Hippocampal formation (tissue), 2 donors: ENCODE measurements at regions not wholly inside any gene's neighbourhood (a gene's known extent, or its start where the extent isn't known, plus 50 kb on each side); places are given as distances from the start of the nearest gene placed in this dataset.
"Not testable (repeated sequence)": the region's sequence is repeated elsewhere in the genome, so short reads cannot be mapped to it uniquely, and the experiment has no call there.

ENCODE experiments used
- DNase-seq, 2 donors: peaks; one replicate each; lab custom pipeline; 2025; lab: John Stamatoyannopoulos, UW

DNA sequence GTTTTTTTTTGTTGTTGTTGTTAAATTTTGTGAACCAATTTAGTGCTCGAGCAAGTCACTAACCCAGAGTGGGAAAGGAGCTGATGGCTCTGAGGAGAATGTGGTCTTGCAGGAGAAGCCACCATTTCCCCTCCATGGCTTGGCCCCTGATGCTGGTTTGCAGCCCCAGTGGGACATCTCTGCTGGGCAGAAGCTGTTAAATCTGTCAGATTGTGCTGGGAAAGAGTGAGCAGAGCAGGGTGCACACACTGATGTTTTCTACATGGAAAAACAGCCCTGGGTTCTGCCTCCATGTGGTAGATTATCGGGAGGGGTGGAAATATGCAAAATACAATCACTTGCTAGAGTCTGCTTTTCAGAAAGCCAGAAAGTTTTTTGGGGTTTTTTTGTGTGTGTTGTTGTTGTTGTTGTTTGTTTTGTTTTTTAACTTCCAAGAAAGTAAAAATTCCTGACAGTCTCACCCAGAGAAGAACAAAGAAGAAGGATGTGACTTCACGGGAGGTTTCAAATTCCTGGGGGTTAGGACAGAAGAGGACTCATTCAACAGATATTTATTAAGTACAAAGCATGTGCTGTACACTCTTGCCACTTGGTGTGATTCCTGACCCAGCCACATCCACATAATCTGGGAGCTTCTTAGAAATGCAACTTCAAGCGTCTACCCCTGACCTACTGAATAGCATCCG lies 133.7 kb downstream of the FOXB1 start:
- DNase-seq: no peak

DNA sequence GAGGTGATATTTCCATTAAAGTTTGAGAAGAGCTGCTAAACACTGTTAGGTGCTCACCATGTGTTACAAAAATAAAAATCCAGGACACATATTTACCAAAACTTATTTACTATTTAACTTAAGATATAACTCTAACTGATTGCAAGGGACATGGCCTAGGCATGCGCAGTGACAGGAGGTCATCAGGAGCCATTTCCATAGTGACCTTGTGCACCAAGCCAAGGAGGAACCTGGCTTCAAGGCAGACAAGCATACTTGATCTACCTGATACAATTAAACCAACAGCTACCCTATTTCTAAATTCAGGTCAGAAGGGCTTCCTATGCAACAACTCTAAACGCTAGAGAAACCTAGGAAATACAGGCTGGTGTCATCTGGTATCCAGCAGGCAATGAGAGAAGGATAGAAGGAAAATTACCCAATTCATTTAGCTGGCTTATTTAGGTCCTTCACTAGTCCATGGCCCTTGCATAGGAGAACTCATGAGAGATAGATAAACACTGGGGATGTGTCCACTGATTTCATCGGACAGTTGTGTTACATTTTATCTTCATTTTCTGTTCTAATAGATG lies 134.4 kb downstream of the FOXB1 start:
- no peak for DNase-seq

DNA sequence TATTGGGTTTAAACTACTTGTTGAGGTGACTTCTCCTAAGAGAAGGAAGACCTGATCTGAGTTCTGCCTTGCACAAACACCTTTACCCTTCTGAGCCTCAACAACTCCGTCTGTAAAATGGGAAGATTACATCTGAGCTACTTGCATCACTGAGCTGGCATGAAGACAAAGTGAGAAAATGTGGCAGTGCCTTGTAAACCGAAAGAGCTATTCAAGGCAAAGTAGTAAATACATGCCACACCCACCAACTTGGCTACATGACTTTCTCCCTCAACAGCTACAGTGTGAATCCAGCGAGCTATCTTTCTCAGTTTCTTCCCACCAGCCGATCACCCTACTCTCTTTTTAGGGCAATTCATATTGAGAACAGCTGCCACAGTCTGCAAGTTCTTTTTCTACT lies 148.3 kb downstream of the FOXB1 start:
- no peak for DNase-seq

DNA sequence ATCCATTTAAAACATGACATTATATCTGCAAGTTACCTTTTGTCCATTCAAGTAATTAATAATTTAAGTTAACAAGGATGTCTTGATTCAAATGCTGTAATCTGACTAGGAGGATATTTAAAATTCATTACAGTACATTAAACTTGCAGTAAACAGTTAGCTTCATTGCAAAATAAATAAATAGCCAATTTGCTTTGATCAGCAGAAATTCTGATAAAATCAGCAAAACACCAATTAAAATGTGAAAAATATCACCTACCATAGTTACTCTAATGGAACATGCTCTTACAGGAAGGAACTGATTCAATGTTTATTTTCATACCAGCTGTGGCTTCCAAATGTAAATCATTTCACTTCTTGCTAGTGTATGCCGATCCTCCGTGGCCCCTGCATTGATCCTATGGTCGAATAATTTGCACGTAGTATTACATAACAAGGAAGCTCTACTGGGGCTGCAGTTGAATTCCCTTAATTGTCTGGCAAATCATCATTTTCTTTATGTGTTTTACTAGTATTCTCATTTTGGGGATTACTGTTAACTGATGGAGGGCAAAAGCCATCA lies 150.7 kb downstream of the FOXB1 start:
- DNase-seq: no peak

DNA sequence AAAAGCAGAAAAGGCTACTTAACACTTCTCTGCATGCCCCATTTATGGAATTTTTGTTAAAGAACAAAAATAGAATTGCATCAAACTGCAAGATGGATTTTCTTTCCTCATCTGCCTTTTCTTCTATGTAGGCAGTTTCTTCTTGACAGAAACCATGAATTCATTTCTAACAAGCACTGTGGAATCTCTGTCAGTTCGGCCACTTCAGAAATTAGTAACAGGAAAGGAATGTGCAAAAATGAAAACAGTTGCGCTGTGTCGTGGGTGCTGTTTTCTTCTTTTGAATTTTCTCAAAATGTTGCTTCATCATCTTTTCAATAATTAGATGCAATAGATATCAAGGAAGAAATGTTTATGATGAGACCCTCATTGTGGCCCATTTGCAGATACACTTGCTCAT lies 151.6 kb downstream of the FOXB1 start:
- DNase-seq: no peak

DNA sequence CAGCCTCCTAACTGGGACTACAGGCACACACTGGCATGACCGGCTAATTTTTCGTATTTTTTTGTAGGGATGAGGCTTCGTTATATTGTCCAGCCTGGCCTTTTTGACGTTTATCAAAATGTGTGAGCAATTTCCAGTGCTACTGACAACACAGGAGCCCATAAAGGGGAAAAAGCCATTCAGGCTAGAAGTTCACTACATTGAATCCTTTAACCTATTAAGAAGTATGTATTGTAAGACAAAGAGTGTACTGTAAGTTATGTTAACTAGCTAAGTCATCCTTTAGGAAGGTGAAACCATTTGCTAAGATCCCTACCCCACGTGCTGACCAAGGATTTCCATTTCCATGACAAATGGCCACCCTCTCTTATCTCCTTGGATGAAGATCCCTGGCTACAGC lies 156.8 kb downstream of the FOXB1 start:
- no peak for DNase-seq

DNA sequence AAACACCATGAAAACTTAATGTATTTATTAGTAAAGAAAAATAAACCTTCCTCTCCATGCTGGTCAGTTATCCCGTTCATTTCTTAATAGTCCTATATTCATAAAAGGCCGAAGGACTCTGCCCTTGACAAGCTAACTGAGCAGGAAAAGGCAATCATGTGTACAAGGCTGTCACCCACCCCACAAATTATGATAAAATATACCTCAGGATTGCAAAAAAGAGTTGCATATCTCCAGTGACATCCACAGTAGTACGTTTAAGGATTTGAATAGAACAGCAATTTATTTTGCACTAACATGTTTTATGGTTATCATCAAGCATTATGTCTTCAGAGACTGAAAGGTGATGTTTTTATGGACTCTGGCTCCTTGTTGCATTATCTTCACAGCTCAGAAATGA lies 157.6 kb downstream of the FOXB1 start:
- no peak for DNase-seq

DNA sequence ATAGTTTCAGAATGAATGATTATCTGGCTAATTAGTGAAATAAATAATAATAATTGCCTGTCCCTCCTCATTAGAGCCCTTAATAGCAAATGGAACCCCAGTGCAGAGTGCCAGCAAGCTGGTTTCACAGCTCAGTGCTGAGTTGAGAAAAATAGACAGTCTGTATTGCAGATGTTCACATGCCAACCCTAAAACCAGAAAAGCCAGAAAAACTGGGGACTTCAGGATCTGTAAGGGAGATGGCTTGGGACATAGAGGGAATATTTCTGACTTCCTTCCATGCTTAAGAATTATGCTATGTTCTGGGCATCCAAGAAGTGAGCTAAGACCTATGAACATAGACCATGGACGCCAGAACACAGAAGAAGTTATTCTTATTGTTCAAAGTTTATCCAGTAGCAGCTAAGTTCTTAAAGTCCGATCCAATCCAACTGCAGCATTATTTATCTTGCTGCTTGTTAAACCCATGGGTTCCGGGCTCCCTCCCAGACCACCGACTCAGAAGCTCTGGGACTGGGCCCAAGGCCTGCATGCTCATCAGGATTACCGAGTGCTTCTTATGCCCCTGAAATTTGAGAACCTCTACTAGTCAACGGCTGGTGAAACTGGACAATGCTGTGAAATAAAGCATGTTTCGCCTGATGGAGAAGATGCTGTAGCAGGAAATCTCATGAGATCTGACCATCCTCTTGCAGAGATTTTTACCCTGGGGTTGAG lies 158.3 kb downstream of the FOXB1 start:
- DNase-seq: no peak

DNA sequence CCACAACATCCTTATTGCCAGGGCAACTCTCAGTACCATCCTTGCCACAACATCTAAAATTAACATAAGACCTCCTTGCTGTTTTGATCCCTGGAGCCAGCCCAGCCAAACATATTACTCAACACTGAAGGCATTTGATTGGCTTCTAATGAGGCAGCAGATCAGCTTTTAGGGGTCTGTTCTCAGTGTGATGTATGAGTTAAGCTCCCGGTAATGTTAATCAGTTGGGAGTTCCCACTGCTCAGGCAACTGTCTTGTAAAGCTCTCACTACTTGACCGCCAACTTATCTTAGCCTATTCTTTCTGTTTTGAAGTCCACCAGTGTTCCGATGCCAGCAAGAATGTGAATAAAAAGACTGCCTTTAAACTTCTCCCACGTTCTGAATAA lies 158.9 kb downstream of the FOXB1 start:
- no peak for DNase-seq

DNA sequence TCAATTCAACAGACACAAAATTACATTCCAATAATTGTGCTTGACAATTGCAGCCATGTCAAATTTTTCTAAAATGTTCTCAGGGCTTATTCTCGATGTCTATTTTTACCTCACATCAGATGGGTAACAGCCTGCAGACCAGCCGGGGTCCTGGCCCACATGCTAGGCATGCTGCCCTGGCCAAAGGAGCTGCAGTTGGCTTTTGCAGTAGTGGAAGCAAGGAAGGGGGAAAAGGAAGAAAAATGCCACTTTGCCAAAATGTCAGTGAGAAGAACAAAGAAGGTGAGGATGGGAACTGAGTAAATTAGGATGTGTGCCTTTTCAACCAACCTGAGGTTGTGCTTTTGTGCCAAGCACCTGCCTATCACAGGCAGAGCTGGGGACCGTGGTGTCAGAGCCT lies 161.0 kb downstream of the FOXB1 start:
- DNase-seq: no peak

DNA sequence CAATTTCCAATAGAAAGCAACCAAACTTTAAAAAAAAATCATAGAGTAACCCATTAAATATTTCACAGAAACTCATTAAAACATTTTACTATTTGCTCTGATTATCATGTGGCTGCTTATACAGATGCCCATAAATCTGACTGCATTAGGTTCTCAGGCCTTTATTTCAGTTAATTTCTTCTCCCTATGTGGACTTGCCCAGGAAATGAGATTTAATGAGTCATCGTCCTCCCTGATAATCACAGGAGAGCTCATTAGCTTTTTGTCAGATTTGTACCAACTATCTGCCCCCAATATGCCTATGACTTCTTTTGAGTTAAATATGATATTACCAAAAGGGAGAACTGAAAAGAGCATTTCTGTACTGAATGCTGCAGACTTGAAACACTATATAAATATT lies 168.0 kb downstream of the FOXB1 start:
- no peak for DNase-seq

DNA sequence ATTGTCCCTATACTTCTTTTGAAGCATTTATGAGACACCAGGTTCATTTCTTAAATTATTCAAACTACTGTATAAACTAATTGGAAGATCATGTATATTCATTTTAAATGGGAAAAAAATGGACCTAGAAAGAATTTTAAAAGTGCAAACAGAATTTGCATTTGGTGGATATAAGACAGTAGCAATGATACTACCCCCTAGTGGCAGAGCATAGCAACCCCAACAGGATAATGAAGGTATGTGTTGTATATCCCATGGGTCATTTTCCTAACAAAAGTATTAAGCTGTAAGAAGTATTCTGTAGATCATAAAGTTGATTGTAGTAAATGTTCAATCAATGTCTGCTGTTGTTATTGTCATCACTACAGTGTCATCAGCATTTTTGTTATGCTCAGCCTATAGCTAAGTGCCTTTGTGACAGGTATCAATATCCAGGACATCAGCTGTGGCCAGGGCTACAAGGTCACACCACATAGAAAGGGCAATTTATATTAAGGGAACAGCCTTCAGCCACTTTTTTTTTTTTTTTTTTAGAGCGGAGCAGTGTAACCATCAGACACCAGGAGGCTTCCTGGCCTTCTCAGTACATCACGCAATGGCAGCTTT lies 175.8 kb downstream of the FOXB1 start:
- DNase-seq: peak in 1 of 2 donors; percentile 3

DNA sequence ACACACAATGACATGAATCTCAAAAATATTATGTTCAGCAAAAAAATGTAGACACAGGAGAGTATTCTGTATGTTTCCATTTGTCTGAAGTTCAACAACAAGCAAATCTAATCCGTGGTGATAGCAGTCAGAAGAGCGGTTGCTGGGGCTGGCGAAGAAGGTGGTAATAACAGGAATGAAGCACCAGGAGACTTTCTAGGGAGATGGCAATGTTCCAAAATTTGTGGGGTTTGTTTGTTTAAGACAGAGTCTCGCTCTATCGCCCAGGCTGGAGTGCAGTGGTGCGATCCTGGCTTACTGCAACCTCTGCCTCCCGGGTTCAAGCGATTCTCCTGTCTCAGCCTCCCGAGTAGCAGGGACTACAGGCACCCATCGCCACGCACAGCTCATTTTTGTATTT lies 177.8 kb downstream of the FOXB1 start:
- DNase-seq: not testable (repeated sequence)

DNA sequence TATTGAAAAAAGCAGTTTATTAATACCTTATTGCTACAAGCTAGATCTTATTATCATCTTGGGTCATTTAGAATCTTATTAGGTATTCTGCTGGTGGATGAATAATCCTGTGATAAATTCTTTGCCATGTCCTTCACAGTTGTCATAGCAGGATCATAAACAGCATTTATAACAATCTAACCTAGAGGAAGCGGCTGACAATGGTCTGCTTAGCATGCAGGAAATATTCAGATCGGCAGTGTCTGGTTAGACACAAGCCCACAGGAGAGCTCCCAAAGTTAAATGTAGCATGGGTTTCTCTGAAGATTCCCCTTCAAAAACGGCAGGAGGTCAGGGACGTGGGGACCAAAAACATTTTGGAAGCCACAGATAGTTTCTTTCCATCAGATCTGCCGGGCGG lies 179.3 kb downstream of the FOXB1 start:
- no peak for DNase-seq

DNA sequence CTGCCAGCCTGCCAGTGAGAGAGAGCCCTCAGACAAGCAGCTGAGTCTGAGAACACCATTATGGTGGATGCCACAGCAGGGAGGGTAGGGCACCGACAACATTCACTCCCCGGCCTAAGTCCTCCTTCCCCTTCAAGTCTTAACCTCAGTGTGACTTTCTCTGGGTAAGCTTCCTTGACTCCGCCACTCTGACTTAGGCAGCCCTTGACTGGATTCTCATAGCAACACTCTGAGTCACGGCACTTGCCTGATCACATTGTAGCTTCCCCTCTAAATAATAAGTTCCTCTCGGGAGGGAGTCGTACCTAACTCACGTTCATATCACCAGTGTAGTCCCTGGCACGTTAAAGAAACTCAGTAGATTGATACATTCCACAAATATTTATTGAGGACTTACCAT lies 180.5 kb downstream of the FOXB1 start:
- no peak for DNase-seq

DNA sequence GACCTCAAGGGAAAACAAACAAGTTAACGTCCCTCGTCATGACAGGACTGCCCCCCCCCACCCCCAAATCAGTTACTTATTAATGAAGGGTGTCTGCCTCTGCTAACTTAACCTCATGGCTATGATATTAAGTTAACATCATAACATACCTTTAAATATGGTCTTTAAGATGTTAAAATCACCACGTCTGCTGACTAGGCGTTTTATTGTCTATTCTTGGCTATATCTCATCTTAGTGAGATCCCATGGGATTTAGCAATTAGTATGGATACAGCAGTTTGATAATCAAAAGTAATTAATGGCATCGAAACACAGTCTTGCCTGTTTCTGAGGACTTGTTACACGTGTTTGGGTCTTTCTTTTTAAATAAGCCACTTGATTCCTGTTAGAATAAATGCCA lies 186.9 kb downstream of the FOXB1 start:
- DNase-seq: no peak

DNA sequence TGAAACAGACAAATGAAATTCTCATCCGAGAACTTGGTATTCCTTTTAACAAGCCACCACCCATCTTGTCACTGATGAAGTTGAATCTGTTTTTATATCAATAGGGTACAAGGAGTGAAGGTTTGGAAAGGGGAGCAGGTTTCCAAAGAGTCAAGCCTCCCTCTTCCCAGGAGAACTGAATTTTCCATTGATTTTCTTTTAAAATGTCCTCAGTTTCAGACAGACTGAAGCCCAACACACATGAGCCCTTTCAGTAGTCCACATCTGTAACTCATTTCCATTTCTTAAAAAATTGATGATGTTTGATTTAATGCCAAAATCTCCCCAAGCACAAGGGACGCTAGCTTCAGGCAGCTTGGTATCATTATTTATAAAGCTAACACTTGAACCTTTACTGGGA lies 187.7 kb downstream of the FOXB1 start:
- no peak for DNase-seq

DNA sequence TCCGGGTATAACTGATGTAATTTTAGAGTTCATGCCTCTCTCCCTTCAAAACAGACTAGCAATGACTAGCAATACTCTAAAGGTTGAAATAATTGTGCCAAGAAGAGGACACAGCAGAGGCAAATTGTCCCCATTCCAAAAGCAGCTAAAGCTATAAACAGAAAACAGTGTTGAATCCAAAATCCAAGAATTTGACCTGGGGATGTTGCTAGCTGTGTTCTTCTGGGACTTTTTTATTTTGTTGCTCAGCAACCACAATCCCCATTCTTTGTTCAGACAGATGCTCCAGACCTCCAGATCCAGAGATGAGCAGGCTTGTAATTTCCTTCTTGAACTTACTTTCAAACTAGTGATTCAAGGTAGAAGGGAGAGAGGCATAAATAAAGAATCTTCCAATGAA lies 191.5 kb downstream of the FOXB1 start:
- DNase-seq: no peak

DNA sequence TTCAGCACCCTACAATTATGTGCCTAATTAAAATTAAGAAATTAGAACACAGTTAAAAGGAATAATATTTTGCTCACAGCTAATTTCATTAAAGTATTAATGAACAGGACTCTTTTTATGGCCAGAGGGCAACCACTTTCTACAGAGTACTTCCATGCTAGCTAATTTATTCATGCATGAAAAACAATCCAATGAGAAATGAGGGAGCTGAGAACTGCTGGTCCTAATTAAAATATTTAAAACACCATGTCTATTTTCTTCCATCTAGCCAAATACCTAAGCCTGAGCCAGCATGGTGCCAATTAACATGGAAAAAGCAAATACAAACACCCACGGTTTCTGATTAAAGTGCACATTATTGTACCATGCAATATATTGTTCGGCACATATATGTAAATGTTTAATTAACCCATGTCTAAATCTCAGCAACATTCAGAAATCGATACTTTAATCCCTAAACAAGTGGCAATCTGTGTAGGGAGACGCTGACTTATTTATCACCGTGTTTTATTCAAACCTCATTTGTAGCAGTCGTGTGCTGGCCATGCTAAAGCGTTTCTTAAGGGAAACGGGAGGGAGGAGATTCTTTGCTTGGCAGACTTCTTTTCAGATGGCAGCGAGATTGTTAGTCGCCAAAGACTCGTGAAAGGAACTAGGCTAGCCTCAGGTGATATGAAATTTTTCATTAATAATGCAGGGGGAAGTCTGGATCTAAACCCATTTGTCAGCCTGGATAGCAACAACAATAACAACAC lies 193.5 kb downstream of the ANXA2 start:
- DNase-seq: no peak

DNA sequence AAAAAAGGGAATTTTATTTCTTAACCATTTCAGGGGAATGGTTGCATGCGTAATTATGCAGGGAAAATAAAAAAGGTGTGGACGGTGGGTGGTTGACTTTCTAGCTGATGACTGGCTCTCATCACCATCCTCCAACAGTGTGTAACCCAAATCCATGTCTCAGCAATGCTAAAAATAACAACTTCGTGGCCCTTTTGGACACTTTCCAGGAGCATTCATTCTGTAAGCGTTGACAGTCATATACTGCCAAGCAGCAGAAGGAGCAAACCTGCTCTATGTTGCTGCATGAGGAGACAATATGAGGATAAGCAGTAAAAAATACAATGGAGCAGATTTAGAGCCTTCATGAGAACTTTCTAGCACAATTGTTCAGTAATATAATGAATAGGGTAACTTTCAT lies 189.1 kb downstream of the ANXA2 start:
- no peak for DNase-seq

DNA sequence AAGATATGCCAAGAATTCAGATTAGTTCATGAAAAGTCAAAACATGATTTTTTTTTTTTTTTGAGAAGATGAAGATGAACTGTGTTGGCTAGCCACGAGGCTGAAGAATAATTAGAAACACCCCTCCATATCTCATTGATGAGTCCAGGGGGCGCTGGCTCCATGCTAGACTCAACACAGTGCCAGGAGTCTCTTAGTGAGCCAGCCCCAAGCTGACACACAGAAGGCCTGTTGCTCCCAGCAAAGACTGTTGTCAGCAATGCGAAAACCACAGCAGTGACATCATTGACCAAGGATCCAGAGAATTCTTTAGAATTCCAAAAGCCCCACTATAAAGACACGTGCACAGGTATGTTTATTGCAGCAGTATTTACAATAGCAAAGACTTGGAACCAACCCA lies 185.2 kb downstream of the ANXA2 start:
- DNase-seq: no peak

DNA sequence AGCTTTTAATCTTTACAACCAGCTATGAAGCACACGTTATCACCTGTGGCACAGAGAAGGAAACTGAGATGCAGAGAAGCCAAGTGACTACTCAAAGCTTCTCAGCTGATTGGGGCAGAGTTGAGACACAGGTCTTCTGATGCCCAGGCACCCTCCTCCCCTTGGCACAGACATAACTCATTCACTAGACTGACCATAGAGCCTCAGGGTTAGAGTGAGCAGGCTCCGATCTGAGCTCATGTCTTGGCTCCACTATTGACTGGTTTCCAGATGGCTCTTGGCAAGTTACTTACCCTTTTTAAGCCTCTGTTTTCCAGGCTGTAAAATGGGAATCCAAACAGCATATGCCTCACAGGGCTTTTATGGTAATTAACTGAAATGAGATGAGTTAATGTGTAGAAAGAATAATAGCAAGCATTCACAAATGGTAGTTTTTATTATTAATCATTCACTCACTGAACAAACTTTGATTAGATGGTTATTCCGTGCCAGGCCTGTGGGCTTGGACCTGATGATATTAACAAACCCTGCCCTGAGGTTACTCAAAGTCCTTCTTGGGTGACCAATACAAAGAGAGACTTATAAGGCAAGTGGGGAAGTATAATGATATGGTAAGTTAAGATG lies 184.3 kb downstream of the ANXA2 start:
- no peak for DNase-seq
